Choroid plexus epithelial cell (primary cell): ENCODE measurements at regions not wholly inside any gene's neighbourhood (a gene's known extent, or its start where the extent isn't known, plus 50 kb on each side); places are given as distances from the start of the nearest gene placed in this dataset.

ENCODE experiments used
- DNase-seq: peaks from one replicate; pipeline ENCODE4 v3.0.0-alpha.2; 2010; ENCODE audit warnings: low read depth
- H3K4me3 ChIP-seq: 2 replicates; pipeline ENCODE4 v1.5.1; 2011; ENCODE audit warnings: low read depth, mild to moderate bottlenecking, control low read depth, low read length, moderate library complexity
- TF ChIP-seq, protein P1 (sequence below): conservative IDR thresholded peaks from 2 replicates; pipeline ENCODE4 v1.5.1; 2011; ENCODE audit warnings: low read depth, mild to moderate bottlenecking, control low read depth, inconsistent platforms, low read length, moderate library complexity

DNA sequence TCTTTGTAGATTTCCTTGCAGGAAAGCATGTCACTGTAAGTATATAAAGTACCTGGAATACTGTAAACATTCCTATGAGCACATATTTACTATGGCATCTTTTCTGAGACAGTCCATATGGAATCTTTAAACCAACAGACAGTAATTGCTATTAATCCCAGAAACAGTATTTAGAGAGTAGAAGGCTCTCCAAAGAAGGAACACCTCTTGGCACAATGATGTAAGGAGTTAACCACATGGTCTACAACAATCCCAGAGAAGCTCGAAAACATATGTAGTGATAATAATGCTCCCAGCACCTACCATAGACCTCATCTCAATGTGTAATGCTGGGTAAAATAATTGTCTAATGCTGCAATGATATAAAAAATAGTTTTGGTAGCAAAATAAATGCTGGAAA is 95.8 kb upstream of the IL12A start:
- DNase-seq: no peak
- no peak overlapping the region for H3K4me3 ChIP-seq
- TF ChIP-seq, protein P1, sequence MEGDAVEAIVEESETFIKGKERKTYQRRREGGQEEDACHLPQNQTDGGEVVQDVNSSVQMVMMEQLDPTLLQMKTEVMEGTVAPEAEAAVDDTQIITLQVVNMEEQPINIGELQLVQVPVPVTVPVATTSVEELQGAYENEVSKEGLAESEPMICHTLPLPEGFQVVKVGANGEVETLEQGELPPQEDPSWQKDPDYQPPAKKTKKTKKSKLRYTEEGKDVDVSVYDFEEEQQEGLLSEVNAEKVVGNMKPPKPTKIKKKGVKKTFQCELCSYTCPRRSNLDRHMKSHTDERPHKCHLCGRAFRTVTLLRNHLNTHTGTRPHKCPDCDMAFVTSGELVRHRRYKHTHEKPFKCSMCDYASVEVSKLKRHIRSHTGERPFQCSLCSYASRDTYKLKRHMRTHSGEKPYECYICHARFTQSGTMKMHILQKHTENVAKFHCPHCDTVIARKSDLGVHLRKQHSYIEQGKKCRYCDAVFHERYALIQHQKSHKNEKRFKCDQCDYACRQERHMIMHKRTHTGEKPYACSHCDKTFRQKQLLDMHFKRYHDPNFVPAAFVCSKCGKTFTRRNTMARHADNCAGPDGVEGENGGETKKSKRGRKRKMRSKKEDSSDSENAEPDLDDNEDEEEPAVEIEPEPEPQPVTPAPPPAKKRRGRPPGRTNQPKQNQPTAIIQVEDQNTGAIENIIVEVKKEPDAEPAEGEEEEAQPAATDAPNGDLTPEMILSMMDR: no peak

DNA sequence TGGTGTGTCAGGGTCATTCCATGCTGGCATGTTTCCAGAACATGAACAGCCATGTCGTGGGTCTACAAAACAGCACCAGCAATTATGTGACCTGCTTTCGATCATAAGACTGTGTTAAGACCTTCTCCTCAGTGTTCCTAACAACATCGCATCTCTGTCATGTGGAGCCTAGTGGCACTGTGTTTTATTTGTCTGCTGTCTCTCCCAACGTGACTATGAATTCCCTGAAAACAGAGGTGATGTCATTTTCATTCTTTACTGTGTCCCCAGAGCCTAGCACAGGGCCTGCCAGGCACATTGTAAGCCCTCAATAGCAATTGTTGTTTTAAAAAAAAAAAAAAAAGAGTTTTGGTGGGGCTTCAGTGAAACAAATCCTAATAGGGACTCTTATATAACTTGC is 94.2 kb upstream of the IL12A start:
- no peak for DNase-seq
- H3K4me3 ChIP-seq: no peak overlapping the region
- TF ChIP-seq, protein P1: no peak

DNA sequence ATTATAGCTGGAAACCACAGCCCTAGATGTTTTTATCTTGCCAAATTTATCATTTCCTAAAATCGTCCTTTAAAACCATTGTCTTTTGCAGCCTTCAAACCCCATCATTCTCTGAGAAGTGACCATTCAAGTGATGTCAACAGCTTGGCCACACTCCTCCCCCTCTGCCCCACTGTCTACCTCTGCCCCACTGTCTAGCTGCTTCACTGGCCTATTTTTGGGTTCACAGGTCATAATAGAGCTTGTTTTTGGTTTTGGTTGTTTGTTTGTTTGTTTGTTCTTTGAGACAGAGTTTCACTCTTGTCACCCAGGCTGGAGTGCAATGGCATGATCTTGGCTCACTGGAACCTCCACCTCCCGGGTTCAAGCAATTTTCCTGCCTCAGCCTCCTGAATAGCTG is 93.2 kb upstream of the IL12A start:
- TF ChIP-seq, protein P1: no peak
- no peak overlapping the region for H3K4me3 ChIP-seq
- no peak for DNase-seq

DNA sequence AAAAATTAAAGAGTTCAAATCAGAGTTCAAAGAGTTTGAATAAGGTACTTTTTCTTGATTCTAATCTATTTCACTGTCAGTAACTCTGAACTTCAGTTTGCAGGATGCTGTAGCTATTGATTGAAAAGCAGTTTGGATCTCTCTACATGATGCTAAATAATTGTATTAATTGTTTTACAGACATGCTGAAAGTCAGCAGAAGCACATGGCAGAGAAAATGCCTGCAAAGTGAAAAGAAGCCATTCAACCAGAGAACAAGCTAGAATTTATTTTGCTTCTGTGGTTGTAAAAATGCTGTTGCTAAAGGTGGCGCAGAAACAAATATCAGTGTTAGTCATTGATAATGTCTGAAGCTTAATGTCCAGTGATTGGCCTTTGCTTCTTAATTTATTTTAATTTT is 92.1 kb upstream of the IL12A start:
- DNase-seq: no peak
- TF ChIP-seq, protein P1: no peak
- no peak overlapping the region for H3K4me3 ChIP-seq

GRCh38 chr3:159897331-159898075 is 91.1 kb upstream of the IL12A start:
- H3K4me3 ChIP-seq: no peak overlapping the region
- DNase-seq: peak; percentile 94
- TF ChIP-seq, protein P1: no peak

DNA sequence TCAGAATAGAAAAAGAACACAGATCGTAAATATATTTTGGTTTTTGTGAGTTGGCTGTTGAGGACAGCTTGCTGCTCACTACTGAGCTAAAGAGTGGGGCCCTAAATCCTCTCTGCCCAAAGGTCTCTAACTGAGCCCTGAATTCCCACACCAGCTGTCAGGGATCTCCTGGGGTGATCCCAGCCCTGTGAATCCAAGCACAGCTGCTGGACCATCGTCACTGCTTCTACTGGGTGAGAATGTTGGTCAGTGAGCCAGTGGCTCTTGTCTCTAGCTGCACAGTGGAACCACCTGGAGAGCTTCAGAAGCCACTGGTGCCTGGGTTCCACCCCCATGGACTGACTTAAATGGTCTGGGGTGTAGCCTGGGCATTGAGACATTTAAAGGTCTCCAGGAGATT is 90.5 kb upstream of the IL12A start:
- TF ChIP-seq, protein P1: no peak
- no peak for DNase-seq
- no peak overlapping the region for H3K4me3 ChIP-seq

GRCh38 chr3:159899166-159899565 is 89.5 kb upstream of the IL12A start:
- TF ChIP-seq, protein P1: no peak
- no peak for DNase-seq

More at GRCh38 chr3:159899166-159899565, 89.5 kb upstream of the IL12A start:
- no peak overlapping the region for H3K4me3 ChIP-seq
